ENCODE measurements at regions not wholly inside any gene's neighbourhood (a gene's known extent, or its start where the extent isn't known, plus 50 kb on each side); places are given as distances from the start of the nearest gene placed in this dataset.
"Not testable (repeated sequence)": the region's sequence is repeated elsewhere in the genome, so short reads cannot be mapped to it uniquely, and the experiment has no call there.

GRCh38 chr5:67730917-67731474 lies 484.6 kb upstream of the PIK3R1 start:
- Mint-ChIP-seq H3K36me3 (ENCODE audit: low read depth) (no peaks in the 10 kb centered on the region), H3K4me3 (no peak overlapping the region), H3K27ac (no peak overlapping the region), H3K9me3 (no peaks in the 10 kb centered on the region), H3K27me3 (ENCODE audit: low read depth) (no peaks in the 10 kb centered on the region), H3K4me1 (ENCODE audit: low read depth) (no peaks in the 10 kb centered on the region)
- no peak for DNase-seq (ENCODE audit: low spot score)

DNA sequence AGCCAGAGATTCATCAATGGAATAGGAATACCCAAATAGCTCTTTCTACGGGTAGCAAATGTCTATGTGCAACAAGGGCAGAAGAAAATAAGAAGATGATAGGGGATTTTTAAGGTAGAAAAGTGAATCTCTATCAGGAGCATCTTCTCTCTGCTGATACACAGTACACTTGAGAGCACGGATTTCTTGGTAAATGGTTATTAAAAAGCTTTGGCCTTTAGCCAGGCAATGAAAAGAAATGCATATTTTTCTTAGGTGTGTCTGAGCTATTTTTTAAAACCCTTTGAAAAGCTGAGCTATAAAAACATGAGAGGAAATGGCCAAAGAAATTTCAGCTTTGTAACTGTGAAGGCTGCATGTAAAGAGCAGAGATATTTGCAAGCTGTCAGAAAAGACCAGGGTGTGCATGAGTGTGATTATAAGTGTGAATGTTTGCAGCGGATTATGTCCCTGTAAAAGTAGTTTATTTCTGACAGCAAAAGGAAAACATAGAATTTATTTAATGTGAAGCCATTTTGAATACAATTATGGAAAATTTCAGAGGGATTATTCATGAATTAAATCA lies 487.1 kb upstream of the PIK3R1 start:
- Mint-ChIP-seq H3K9me3 (no peaks in the 10 kb centered on the region), H3K4me1 (ENCODE audit: low read depth) (no peaks in the 10 kb centered on the region), H3K27ac (no peak overlapping the region), H3K4me3 (no peak overlapping the region), H3K36me3 (ENCODE audit: low read depth) (no peaks in the 10 kb centered on the region), H3K27me3 (ENCODE audit: low read depth) (no peaks in the 10 kb centered on the region)
- DNase-seq (ENCODE audit: low spot score), result no peak

DNA sequence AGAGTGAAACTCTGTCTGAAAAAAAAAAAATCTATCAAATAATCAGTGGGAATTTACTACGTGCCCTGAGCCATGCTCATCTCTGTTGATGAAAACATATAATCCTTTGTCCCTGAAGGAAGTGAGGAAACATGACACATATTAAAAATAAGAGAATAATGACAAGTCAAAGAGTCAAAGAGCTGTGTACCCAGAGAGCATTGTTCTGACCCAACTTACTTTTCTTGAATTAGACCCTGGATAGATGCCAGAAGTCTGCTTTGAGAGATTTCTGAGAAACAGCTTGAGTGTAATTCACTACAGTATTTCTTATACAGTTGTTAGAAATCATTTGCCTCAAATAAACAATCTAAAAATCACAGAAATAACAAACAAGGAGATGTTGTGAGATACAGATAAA lies 490.0 kb upstream of the PIK3R1 start:
- H3K27me3 Mint-ChIP-seq (ENCODE audit: low read depth), result no peaks in the 10 kb centered on the region
- H3K36me3 Mint-ChIP-seq (ENCODE audit: low read depth), result no peaks in the 10 kb centered on the region
- DNase-seq (ENCODE audit: low spot score), result no peak
- H3K27ac Mint-ChIP-seq, result no peak overlapping the region
- no peaks in the 10 kb centered on the region for H3K4me1 Mint-ChIP-seq (ENCODE audit: low read depth)
- H3K9me3 Mint-ChIP-seq, result no peaks in the 10 kb centered on the region
- no peak overlapping the region for H3K4me3 Mint-ChIP-seq

GRCh38 chr5:67724412-67725135 lies 491.0 kb upstream of the PIK3R1 start:
- no peaks in the 10 kb centered on the region for H3K4me1 Mint-ChIP-seq (ENCODE audit: low read depth)

DNA sequence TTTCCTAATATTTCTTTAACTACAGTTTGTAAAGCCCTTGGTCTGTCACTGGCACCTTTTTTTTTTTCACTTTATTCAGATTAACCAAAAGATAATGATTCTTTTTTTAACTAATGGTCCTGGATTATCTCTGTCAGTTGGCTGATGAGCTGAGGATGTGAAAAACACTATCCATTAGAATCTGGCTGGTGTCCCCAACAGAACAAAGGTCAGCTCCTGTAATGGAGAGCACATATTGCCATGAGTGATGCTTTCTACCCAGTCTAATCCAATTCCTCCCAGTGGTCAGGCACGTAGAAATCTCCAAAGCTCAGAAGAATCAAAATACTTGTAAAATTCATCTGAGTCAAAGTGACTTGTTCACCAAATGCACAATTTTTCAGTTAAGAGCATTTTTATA lies 491.7 kb upstream of the PIK3R1 start:
- no peaks in the 10 kb centered on the region for H3K27me3 Mint-ChIP-seq (ENCODE audit: low read depth)
- no peaks in the 10 kb centered on the region for H3K36me3 Mint-ChIP-seq (ENCODE audit: low read depth)
- DNase-seq (ENCODE audit: low spot score), result no peak
- no peak overlapping the region for H3K4me3 Mint-ChIP-seq
- no peak overlapping the region for H3K27ac Mint-ChIP-seq
- H3K9me3 Mint-ChIP-seq, result no peaks in the 10 kb centered on the region
- no peaks in the 10 kb centered on the region for H3K4me1 Mint-ChIP-seq (ENCODE audit: low read depth)

More at GRCh38 chr5:67724412-67725135, 491.0 kb upstream of the PIK3R1 start:
- H3K4me3 Mint-ChIP-seq, result no peak overlapping the region
- H3K36me3 Mint-ChIP-seq (ENCODE audit: low read depth), result no peaks in the 10 kb centered on the region
- H3K27ac Mint-ChIP-seq, result no peak overlapping the region
- DNase-seq (ENCODE audit: low spot score), result no peak
- no peaks in the 10 kb centered on the region for H3K27me3 Mint-ChIP-seq (ENCODE audit: low read depth)
- H3K9me3 Mint-ChIP-seq, result no peaks in the 10 kb centered on the region

- DNase-seq (ENCODE audit: low spot score); H3K4me3 Mint-ChIP-seq; H3K27me3 Mint-ChIP-seq (ENCODE audit: low read depth); H3K36me3 Mint-ChIP-seq (ENCODE audit: low read depth); H3K9me3 Mint-ChIP-seq; H3K27ac Mint-ChIP-seq; H3K4me1 Mint-ChIP-seq (ENCODE audit: low read depth): not testable (repeated sequence)
These were observed 493.0 kb upstream of the PIK3R1 start for GRCh38 chr5:67722582-67722981.

GRCh38 chr5:67720162-67720772 lies 495.3 kb upstream of the PIK3R1 start:
- Mint-ChIP-seq H3K27ac (no peak overlapping the region), H3K4me3 (no peak overlapping the region)

DNA sequence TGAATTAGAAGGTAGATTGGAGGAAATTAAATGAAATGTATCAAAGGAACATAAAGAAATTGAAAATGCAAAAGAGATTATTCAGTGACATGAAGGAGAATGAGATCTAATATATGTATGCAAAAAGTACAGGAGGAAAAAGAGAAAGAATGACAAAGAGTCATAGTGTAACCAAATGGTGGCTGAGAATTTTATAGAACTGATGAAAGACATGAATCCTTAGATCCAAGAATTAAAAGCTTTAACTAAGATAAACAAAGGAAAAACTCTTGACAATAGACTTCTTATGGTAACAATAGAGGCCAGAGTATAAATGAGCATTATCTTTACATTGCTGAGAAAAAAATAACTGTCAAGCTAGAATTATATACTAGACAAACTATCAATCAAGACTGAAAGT lies 505.4 kb upstream of the CD180 start:
- no peak for DNase-seq (ENCODE audit: low spot score)
- Mint-ChIP-seq H3K36me3 (ENCODE audit: low read depth) (no peaks in the 10 kb centered on the region), H3K9me3 (peaks cover 17% of the 10 kb centered on the region), H3K4me3 (no peak overlapping the region), H3K27ac (no peak overlapping the region), H3K4me1 (ENCODE audit: low read depth) (no peaks in the 10 kb centered on the region), H3K27me3 (ENCODE audit: low read depth) (no peaks in the 10 kb centered on the region)

More at GRCh38 chr5:67720162-67720772, 495.3 kb upstream of the PIK3R1 start:
- no peaks in the 10 kb centered on the region for H3K27me3 Mint-ChIP-seq (ENCODE audit: low read depth)
- H3K4me1 Mint-ChIP-seq (ENCODE audit: low read depth), result no peaks in the 10 kb centered on the region
- H3K9me3 Mint-ChIP-seq, result no peaks in the 10 kb centered on the region
- DNase-seq (ENCODE audit: low spot score), result no peak
- no peaks in the 10 kb centered on the region for H3K36me3 Mint-ChIP-seq (ENCODE audit: low read depth)

GRCh38 chr5:67699560-67699959 lies 503.0 kb upstream of the CD180 start:
- Mint-ChIP-seq H3K4me1 (ENCODE audit: low read depth) (no peaks in the 10 kb centered on the region), H3K36me3 (ENCODE audit: low read depth) (no peaks in the 10 kb centered on the region), H3K27ac (no peak overlapping the region), H3K9me3 (peaks cover 17% of the 10 kb centered on the region), H3K27me3 (ENCODE audit: low read depth) (no peaks in the 10 kb centered on the region), H3K4me3 (no peak overlapping the region)
- no peak for DNase-seq (ENCODE audit: low spot score)

DNA sequence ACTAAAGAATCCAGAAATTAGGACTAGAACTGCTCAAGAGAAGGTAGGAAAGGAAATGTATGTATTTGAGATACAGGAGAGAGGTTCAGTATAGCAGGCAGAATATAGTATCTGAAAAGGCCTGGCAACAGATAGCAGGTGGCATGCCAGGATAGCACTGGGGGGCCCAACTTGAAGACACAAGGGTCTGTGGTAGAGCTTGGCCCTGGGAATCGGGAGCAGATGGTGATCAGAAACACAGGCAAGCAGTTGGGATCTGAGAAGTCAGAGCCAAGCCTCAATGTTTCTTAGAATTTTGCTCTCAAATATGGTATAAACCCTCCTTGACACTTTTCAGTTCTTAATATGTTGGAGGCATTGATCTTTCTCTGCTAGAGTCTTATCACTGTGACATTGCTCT lies 499.8 kb upstream of the CD180 start:
- Mint-ChIP-seq H3K36me3 (ENCODE audit: low read depth) (no peaks in the 10 kb centered on the region), H3K4me3 (no peak overlapping the region), H3K9me3 (peaks cover 4% of the 10 kb centered on the region), H3K4me1 (ENCODE audit: low read depth) (no peaks in the 10 kb centered on the region), H3K27ac (no peak overlapping the region), H3K27me3 (ENCODE audit: low read depth) (no peaks in the 10 kb centered on the region)
- DNase-seq (ENCODE audit: low spot score), result no peak

- no peaks in the 10 kb centered on the region for H3K4me1 Mint-ChIP-seq (ENCODE audit: low read depth)
- H3K27me3 Mint-ChIP-seq (ENCODE audit: low read depth), result no peaks in the 10 kb centered on the region
- no peaks in the 10 kb centered on the region for H3K36me3 Mint-ChIP-seq (ENCODE audit: low read depth)
- H3K27ac Mint-ChIP-seq, result no peak overlapping the region
- DNase-seq (ENCODE audit: low spot score), result no peak
- peaks cover 1% of the 10 kb centered on the region for H3K9me3 Mint-ChIP-seq
- no peak overlapping the region for H3K4me3 Mint-ChIP-seq
These were observed 498.8 kb upstream of the CD180 start for GRCh38 chr5:67695369-67695768.

DNA sequence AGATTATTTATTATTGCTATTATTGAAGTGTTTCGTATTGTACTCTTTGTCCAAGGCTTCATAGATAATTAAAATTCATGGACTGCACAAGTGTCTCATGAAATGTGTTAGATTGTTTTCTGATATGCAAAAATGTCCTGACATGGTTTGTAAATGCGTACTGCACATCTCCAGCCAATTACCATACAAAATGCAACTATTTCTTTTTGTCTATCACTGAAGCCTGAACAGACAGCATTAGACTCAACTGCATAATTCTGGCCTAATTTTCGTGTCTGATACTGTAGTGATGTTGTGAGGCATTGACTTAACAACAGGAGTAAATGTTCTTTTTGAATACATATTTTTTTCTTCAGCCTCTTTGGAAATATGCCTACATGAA lies 498.2 kb upstream of the CD180 start:
- no peaks in the 10 kb centered on the region for H3K9me3 Mint-ChIP-seq
- no peaks in the 10 kb centered on the region for H3K4me1 Mint-ChIP-seq (ENCODE audit: low read depth)
- no peak for DNase-seq (ENCODE audit: low spot score)
- no peak overlapping the region for H3K4me3 Mint-ChIP-seq
- H3K27ac Mint-ChIP-seq, result no peak overlapping the region
- H3K27me3 Mint-ChIP-seq (ENCODE audit: low read depth), result no peaks in the 10 kb centered on the region
- H3K36me3 Mint-ChIP-seq (ENCODE audit: low read depth), result no peaks in the 10 kb centered on the region

- Mint-ChIP-seq H3K4me3 (no peak overlapping the region), H3K9me3 (no peaks in the 10 kb centered on the region), H3K4me1 (ENCODE audit: low read depth) (no peaks in the 10 kb centered on the region), H3K27me3 (ENCODE audit: low read depth) (no peaks in the 10 kb centered on the region), H3K36me3 (ENCODE audit: low read depth) (no peaks in the 10 kb centered on the region), H3K27ac (no peak overlapping the region)
- DNase-seq (ENCODE audit: low spot score), result no peak
These were observed 497.6 kb upstream of the CD180 start for GRCh38 chr5:67693956-67694809.

- no peaks in the 10 kb centered on the region for H3K4me1 Mint-ChIP-seq (ENCODE audit: low read depth)
- no peak for DNase-seq (ENCODE audit: low spot score)
- no peaks in the 10 kb centered on the region for H3K36me3 Mint-ChIP-seq (ENCODE audit: low read depth)
- no peaks in the 10 kb centered on the region for H3K27me3 Mint-ChIP-seq (ENCODE audit: low read depth)
- H3K27ac Mint-ChIP-seq, result no peak overlapping the region
- no peak overlapping the region for H3K4me3 Mint-ChIP-seq
- no peaks in the 10 kb centered on the region for H3K9me3 Mint-ChIP-seq
These were observed 490.1 kb upstream of the CD180 start for GRCh38 chr5:67686746-67687145.

Measured in T-helper 2 cell treated with Interferon-gamma antibody and Interleukin-4, amounts not matched to agents 5 μg/mL and 100 μg/mL, for 36 hours (primary cell).